ENCODE measurements at regions not wholly inside any gene's neighbourhood (a gene's known extent, or its start where the extent isn't known, plus 50 kb on each side); places are given as distances from the start of the nearest gene placed in this dataset.
"Not testable (repeated sequence)": the region's sequence is repeated elsewhere in the genome, so short reads cannot be mapped to it uniquely, and the experiment has no call there.

DNA sequence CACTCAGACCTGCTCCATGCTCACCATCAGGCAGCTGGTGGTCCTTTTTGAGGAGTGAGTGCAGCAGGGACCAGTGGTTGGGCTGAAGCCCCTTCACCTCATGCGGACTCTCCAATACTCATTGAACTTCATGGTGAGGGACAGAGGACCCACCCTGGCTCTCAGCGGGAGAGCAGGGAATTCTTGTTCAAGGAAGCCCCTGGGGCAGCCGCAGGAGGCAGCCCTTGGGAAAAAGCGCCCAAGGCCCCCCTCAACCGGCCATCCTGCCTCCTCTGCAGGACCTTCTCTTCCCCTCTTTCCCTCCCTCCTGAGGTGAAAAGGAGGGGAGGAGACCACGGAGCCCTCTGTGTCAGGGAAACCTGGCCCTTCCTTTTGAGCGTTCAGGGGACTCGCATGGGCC is 4510.9 kb upstream of the OR11H1 start:
- not testable (repeated sequence) for H3K4me1 Mint-ChIP-seq (ENCODE audit: low read depth)

DNA sequence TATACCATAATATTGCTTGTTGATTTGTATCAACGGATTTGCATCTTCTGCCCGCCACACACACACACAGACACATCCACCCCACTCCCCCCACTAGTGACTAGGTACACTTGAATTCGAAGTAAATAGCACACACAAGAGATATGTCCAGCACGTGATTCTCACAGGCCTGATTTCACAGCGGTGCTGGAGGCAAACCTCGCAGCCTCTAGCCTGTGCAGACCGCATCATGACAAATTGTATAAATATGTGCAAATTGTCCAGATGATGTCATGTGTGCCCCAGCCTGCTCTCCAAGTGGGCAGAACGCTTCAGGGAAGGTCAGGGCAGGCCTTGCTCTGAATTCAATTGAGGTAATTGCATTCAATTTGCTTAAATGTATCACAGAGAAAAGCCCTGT is 4507.5 kb upstream of the OR11H1 start:
- DNase-seq; H3K27me3 Mint-ChIP-seq (ENCODE audit: insufficient read depth); H3K4me1 Mint-ChIP-seq (ENCODE audit: low read depth); H3K27ac Mint-ChIP-seq; H3K4me3 Mint-ChIP-seq; H3K36me3 Mint-ChIP-seq (ENCODE audit: low read depth): not testable (repeated sequence)
- peaks cover 10% of the 10 kb centered on the region for H3K9me3 Mint-ChIP-seq

More for the DNA sequence above, 4510.9 kb upstream of the OR11H1 start:
- not testable (repeated sequence) for H3K27ac Mint-ChIP-seq; DNase-seq; H3K9me3 Mint-ChIP-seq; H3K4me3 Mint-ChIP-seq; H3K36me3 Mint-ChIP-seq (ENCODE audit: low read depth); H3K27me3 Mint-ChIP-seq (ENCODE audit: insufficient read depth)

DNA sequence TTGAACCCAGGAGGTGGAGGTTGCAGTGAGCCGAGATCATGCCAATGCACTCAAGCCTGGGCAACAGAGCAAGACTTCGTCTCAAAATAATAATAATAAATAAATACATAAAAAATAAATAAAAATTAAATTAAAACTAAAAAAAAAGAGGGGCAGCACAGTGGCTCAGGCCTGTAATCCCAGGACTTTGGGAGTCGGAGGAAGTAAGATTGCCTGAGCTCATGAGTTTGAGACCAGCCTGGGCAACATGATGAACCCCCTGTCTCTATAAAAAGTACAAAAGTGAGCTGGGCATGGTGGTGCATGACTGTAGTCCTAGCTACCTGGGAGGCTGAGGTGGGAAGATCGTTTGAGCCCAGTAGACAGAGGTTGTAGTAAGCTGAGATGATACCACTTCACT is 4501.5 kb upstream of the OR11H1 start:
- H3K9me3 Mint-ChIP-seq, result peaks cover 50% of the 10 kb centered on the region
- not testable (repeated sequence) for H3K4me1 Mint-ChIP-seq (ENCODE audit: low read depth)

DNA sequence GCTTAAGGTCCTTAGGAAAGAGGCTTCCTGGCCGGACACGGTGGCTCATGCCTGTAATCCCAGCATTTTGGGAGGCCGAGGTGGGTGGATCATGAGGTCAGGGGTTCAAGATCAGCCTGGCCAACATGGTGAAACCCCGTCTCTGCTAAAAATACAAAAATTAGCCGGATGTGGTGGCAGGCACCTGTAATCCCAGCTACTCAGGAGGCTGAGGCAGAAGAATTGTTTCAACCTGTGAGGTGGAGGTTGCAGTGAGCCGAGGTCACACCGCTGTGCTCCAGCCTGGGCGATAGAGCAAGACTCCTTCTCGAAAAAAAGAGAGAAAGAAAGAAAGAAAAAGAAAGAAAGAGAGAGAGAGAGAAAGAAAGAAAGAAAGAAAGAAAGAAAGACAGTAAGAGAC is 4500.9 kb upstream of the OR11H1 start:
- not testable (repeated sequence) for H3K27ac Mint-ChIP-seq; H3K36me3 Mint-ChIP-seq (ENCODE audit: low read depth); H3K4me3 Mint-ChIP-seq; H3K4me1 Mint-ChIP-seq (ENCODE audit: low read depth); DNase-seq; H3K27me3 Mint-ChIP-seq (ENCODE audit: insufficient read depth)
- peaks cover 55% of the 10 kb centered on the region for H3K9me3 Mint-ChIP-seq

More for the DNA sequence above, 4501.5 kb upstream of the OR11H1 start:
- not testable (repeated sequence) for H3K4me3 Mint-ChIP-seq; DNase-seq; H3K36me3 Mint-ChIP-seq (ENCODE audit: low read depth); H3K27ac Mint-ChIP-seq; H3K27me3 Mint-ChIP-seq (ENCODE audit: insufficient read depth)

DNA sequence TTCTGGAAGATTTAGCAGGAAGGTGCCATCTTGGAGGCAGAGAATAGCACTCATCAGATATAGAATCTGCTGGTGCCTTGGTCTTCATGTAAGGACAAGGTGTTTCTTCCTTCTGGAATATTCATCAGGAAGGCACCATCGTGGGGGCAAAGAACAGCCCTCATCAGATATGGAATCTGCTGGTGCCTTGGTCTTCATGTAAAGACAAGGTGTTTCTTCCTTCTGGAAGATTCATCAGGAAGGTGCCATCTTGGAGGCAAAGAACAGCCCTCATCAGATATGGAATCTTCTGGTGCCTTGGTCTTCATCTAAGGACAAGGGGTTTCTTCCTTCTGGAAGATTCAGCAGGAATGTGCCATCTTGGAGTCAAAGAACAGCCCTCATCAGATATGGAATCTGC is 4500.5 kb upstream of the OR11H1 start:
- peaks cover 59% of the 10 kb centered on the region for H3K9me3 Mint-ChIP-seq
- H3K4me1 Mint-ChIP-seq (ENCODE audit: low read depth); DNase-seq; H3K27ac Mint-ChIP-seq; H3K27me3 Mint-ChIP-seq (ENCODE audit: insufficient read depth); H3K4me3 Mint-ChIP-seq; H3K36me3 Mint-ChIP-seq (ENCODE audit: low read depth): not testable (repeated sequence)

DNA sequence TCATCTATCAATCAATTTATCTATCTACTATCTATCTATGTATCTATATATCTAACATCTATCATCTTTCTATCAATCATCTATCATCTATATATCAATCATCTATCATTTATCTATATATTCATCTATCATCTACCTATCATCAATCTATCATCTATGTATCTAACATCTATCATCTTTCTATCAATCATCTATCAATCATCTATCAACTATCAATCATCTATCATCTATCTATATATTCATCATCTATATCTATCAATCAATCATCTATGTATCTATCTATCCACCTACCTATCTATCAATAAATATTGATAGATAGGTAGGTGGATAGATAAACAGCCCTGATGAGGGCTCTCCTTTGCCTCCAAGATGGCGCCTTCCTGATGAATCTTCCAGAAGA is 4499.8 kb upstream of the OR11H1 start:
- not testable (repeated sequence) for H3K27me3 Mint-ChIP-seq (ENCODE audit: insufficient read depth); H3K4me1 Mint-ChIP-seq (ENCODE audit: low read depth); H3K4me3 Mint-ChIP-seq; H3K27ac Mint-ChIP-seq; H3K36me3 Mint-ChIP-seq (ENCODE audit: low read depth); DNase-seq
- peaks cover 66% of the 10 kb centered on the region for H3K9me3 Mint-ChIP-seq

DNA sequence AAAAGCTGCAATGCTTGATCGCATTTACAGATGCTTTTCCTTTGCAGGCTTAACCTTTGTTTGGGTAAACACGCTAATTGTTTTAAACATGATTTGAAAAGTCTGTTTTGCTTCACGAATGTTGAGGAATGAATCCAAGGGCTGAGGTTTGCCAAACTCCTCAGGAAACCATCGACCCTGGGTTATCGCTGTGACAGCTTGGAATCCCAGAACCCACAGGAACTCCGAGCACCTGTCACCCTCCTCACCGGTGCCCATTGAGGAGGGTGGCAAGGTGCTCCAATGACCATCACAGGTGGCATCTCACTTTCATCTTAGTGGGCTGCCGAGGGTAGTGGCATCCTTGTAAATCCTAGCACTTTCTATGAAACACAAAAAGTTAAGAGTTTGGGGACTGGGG is 4498.5 kb upstream of the OR11H1 start:
- H3K4me1 Mint-ChIP-seq (ENCODE audit: low read depth); H3K36me3 Mint-ChIP-seq (ENCODE audit: low read depth); H3K27me3 Mint-ChIP-seq (ENCODE audit: insufficient read depth); DNase-seq; H3K27ac Mint-ChIP-seq; H3K4me3 Mint-ChIP-seq: not testable (repeated sequence)
- peaks cover 74% of the 10 kb centered on the region for H3K9me3 Mint-ChIP-seq

DNA sequence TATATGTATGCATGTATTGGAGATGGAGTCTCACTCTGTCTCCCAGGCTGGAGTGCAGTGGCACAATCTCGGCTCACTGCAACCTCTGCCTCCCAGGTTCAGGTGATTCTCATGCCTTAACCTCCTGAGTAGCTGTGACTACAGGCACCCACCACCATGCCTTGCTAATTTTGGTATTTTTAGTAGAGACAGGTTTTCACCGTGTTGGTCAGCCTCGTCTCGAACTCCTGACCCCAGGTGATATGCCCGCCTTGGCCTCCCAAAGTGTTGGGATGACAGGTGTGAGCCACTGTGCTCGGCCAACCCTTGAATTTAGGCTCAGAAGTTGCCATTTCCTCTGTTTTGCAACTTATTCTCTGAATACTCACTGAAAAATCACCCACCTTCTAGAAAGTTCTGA is 4498.0 kb upstream of the OR11H1 start:
- peaks cover 76% of the 10 kb centered on the region for H3K9me3 Mint-ChIP-seq

DNA sequence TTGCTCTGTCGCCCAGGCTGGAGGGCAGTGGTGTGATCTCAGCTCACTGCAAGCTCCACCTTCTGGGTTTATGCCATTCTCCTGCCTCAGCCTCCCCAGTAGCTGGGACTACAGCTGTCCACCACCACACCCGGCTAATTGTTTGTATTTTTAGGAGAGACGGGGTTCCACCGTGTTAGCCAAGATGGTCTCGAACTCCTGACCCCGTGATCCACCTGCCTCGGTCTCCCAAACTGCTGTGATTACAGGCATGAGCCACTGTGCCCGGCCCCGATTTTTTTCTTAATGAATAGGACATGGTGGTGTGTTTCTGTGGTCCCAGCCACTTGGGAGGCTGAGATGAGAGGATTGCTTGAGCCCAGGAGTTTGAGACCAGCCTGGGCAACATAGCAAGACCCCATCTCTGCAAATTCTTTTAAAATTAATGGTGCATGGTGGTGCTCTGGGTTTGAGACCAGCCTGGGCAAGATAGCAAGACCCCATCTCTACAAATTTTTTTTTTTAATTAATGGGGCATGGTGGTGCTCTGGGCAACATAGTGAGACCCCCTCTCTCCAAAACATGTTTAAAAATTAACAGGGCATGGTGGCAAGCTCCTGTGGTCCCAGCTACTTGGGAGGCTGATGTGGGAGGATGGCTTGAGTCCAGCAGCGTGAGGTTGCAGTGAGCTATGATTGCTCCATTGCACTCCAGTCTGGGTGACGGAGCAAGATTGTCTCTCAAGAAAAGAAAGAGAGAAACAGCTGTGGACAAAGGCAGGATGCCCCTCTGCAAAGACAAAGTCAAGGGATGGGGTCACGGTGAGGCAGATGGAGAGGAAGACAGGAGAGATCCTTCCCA is 4497.2 kb upstream of the OR11H1 start:
- not testable (repeated sequence) for H3K4me3 Mint-ChIP-seq; H3K4me1 Mint-ChIP-seq (ENCODE audit: low read depth); DNase-seq; H3K27ac Mint-ChIP-seq; H3K27me3 Mint-ChIP-seq (ENCODE audit: insufficient read depth)
- H3K36me3 Mint-ChIP-seq (ENCODE audit: low read depth), result peaks cover 13% of the 10 kb centered on the region
- H3K9me3 Mint-ChIP-seq, result peaks cover 80% of the 10 kb centered on the region

More for the DNA sequence above, 4498.0 kb upstream of the OR11H1 start:
- not testable (repeated sequence) for DNase-seq; H3K4me1 Mint-ChIP-seq (ENCODE audit: low read depth); H3K4me3 Mint-ChIP-seq; H3K27ac Mint-ChIP-seq; H3K27me3 Mint-ChIP-seq (ENCODE audit: insufficient read depth)
- peaks cover 11% of the 10 kb centered on the region for H3K36me3 Mint-ChIP-seq (ENCODE audit: low read depth)

DNA sequence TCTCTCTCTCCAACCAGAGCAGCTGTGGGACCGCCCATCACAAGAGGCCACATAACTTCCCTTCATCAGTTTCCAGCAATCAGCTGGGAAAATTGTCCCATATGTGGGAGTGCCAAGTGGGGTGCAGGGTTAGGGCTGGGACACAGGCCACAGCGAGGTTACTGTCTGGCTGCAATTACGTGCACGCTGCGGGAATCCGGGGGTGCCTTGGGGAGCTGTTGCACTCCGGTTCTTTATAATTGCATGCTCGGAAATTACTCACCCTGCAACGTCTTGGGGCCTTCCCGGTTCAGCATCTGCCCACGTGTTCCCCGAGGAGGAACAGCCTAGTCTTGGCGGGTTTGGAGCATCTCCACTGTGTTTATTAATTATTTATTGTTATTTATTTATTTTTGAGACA is 4495.9 kb upstream of the OR11H1 start:
- DNase-seq; H3K4me3 Mint-ChIP-seq; H3K27ac Mint-ChIP-seq; H3K4me1 Mint-ChIP-seq (ENCODE audit: low read depth); H3K27me3 Mint-ChIP-seq (ENCODE audit: insufficient read depth): not testable (repeated sequence)
- peaks cover 88% of the 10 kb centered on the region for H3K9me3 Mint-ChIP-seq
- H3K36me3 Mint-ChIP-seq (ENCODE audit: low read depth), result peaks cover 13% of the 10 kb centered on the region

DNA sequence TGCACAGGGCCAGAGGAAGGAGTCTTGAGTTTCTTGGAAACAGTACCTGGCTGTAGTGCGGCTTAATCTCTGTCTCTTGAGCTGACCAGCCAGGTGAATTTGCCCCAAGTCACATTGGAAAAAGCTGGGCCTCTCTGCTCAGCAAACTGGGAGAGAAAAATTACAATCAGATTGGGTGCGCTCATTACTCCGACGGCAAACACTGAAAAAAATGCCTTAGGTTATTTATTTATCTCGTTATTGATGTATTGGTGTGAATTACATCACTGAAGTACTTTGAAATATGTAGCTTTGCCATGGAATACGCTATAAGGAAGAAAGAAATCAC is 4493.4 kb upstream of the OR11H1 start:
- peaks cover 97% of the 10 kb centered on the region for H3K9me3 Mint-ChIP-seq
- DNase-seq; H3K27ac Mint-ChIP-seq; H3K27me3 Mint-ChIP-seq (ENCODE audit: insufficient read depth); H3K4me1 Mint-ChIP-seq (ENCODE audit: low read depth); H3K4me3 Mint-ChIP-seq: not testable (repeated sequence)
- H3K36me3 Mint-ChIP-seq (ENCODE audit: low read depth), result peaks cover 19% of the 10 kb centered on the region

DNA sequence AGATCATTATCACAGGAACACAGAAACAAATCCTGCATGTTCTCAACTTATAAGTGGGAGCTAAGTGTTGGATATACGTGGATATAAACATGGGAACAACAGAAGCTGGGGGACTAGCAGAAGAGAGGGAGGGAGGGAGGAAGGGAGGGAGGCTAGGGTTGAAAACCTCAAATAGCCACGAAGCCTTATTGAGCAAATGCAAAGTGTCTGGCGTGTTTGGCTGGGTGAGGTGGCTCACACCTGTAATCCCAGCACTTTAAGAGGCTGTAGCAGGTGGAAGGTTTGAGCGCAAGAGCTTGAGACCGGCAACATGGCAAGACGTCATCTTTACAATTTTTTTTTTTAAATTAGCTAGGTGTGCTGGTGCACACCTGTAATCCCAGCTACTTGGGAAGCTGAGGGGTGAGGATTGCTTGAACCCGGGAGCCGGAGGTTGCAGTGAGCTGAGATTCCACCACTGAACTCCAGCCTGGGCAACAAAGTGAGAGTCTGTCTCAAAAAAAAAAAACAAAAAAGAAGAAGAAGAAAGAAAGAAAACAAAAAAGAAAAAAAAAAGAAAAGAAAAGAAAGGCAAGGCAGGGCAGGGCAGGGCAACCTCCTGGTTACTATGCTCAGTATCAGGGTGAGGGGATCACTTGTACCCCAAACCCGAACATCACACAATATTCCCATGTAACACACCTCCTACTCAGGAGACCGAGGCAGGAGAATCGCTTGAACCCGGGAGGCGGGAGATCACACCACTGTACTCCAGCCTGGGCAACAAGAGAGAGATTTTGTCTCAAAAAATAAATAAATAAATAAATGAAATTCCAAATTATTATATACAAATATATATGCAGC is 4492.7 kb upstream of the OR11H1 start:
- peaks cover 97% of the 10 kb centered on the region for H3K9me3 Mint-ChIP-seq
- H3K36me3 Mint-ChIP-seq (ENCODE audit: low read depth), result peaks cover 23% of the 10 kb centered on the region
- H3K4me1 Mint-ChIP-seq (ENCODE audit: low read depth); H3K27me3 Mint-ChIP-seq (ENCODE audit: insufficient read depth); H3K4me3 Mint-ChIP-seq; H3K27ac Mint-ChIP-seq; DNase-seq: not testable (repeated sequence)

DNA sequence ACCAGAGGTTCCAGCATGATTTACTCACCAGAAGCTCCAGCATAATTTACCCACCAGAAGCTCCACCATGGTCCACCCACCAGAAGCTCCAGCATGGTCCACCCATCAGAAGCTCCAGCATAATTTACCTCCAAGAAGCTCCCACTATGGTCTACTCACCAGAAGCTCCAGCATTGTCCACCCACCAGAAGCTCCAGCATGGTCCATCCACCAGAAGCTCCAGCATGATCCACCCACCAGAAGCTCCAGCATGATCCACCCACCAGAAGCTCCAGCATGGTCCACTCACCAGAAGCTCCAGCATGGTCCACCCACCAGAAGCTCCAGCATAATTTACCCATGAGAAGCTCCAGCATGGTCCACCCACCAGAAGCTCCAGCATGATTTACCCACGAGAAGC is 4490.7 kb upstream of the OR11H1 start:
- Mint-ChIP-seq H3K9me3 (peaks cover 96% of the 10 kb centered on the region), H3K36me3 (ENCODE audit: low read depth) (peaks cover 22% of the 10 kb centered on the region)
- H3K4me1 Mint-ChIP-seq (ENCODE audit: low read depth); H3K4me3 Mint-ChIP-seq; H3K27ac Mint-ChIP-seq; DNase-seq; H3K27me3 Mint-ChIP-seq (ENCODE audit: insufficient read depth): not testable (repeated sequence)

DNA sequence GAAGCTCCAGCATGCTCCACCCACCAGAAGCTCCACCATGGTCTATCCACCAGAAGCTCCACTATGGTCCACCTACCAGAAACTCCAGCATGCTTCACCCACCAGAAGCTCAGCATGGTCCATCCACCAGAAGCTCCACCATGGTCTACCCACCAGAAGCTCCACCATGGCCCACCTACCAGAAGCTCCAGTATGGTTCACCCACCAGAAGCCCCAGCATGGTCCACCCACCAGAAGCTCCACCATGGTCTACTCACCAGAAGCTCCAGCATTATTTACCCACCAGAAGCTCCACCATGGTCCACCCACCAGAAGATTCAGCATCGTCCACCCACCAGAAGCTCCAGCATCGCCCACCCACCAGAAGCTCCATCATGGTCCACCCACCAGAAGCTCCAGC is 4490.2 kb upstream of the OR11H1 start:
- not testable (repeated sequence) for DNase-seq; H3K27me3 Mint-ChIP-seq (ENCODE audit: insufficient read depth); H3K4me1 Mint-ChIP-seq (ENCODE audit: low read depth); H3K27ac Mint-ChIP-seq; H3K4me3 Mint-ChIP-seq
- Mint-ChIP-seq H3K9me3 (peaks cover 93% of the 10 kb centered on the region), H3K36me3 (ENCODE audit: low read depth) (peaks cover 22% of the 10 kb centered on the region)
